ENCODE measurements at regions not wholly inside any gene's neighbourhood (a gene's known extent, or its start where the extent isn't known, plus 50 kb on each side); places are given as distances from the start of the nearest gene placed in this dataset.

GRCh38 chr3:59186725-59187124 is 136.9 kb upstream of the CFAP20DC start:
- TF ChIP-seq POLR2A (IDR thresholded peaks at IDR 0.05) (no peak), EP300 (IDR thresholded peaks at IDR 0.05) (no peak)
